PC-9 (cell line): ENCODE measurements at regions not wholly inside any gene's neighbourhood (a gene's known extent, or its start where the extent isn't known, plus 50 kb on each side); places are given as distances from the start of the nearest gene placed in this dataset.

Experiments
- BruUV-seq: library from RNA; stranded (reverse); fragments of 400-500 nt; replicated peaks from 2 replicates; lab custom pipeline; 2021; lab: Mats Ljungman, UMichigan
- CTCF ChIA-PET: fragments of 300-600 bp; sonication (Branson Sonifier 250); formaldehyde crosslinking; loops from one replicate; lab custom pipeline; 2022; ENCODE audit warnings: antibody characterized with exemption; lab: Charles Lee
- POLR2A ChIA-PET: fragments of 300-600 bp; sonication (Branson Sonifier 250); formaldehyde crosslinking; loops from one replicate; lab custom pipeline; 2022; ENCODE audit warnings: antibody characterized with exemption; ENCODE audit not compliant: unreplicated experiment; lab: Charles Lee
- DNase-seq, 2 experiments: peaks; one replicate each; pipeline versions ENCODE4 v3.0.0 to v3.0.0-alpha.2; 2015 to 2022; ENCODE audit warnings: mixed read lengths in 1 of 2
- H2AFZ ChIP-seq: fragments of 200-600 bp; sonication (generic); 2 replicates; pipeline ENCODE4 v1.8.1; 2017; ENCODE audit warnings: antibody characterized with exemption
- H3F3A ChIP-seq: fragments of 200-600 bp; sonication (generic); 2 replicates; pipeline ENCODE4 v1.8.1; 2017; ENCODE audit warnings: antibody characterized with exemption, mild to moderate bottlenecking, low read depth; ENCODE audit not compliant: insufficient read depth
- H3K27ac ChIP-seq: fragments of 200-600 bp; sonication (generic); 2 replicates; pipeline ENCODE4 v1.6.1; 2016; ENCODE audit warnings: mixed run types
- H3K27me3 ChIP-seq: fragments of 200-600 bp; sonication (generic); 2 replicates; pipeline ENCODE4 v1.6.1; 2016; ENCODE audit warnings: low read depth, mixed run types; ENCODE audit not compliant: insufficient read depth
- H3K36me3 ChIP-seq: fragments of 200-600 bp; sonication (generic); 2 replicates; pipeline ENCODE4 v1.6.1; 2016; ENCODE audit warnings: low read depth, mixed run types
- H3K4me1 ChIP-seq: fragments of 200-600 bp; sonication (generic); replicated peaks from 2 replicates; pipeline ENCODE4 v1.6.1; 2016; ENCODE audit warnings: mixed run types; ENCODE audit not compliant: insufficient read depth
- H3K4me2 ChIP-seq: fragments of 200-600 bp; sonication (generic); 2 replicates; pipeline ENCODE4 v1.6.1; 2017; ENCODE audit warnings: mixed run types
- H3K4me3 ChIP-seq: fragments of 200-600 bp; sonication (generic); 2 replicates; pipeline ENCODE4 v1.6.1; 2016; ENCODE audit warnings: mixed run types
- H3K79me2 ChIP-seq: fragments of 200-600 bp; sonication (generic); 2 replicates; pipeline ENCODE4 v1.6.1; 2017; ENCODE audit warnings: low read depth, mixed run types
- H3K9me2 ChIP-seq: fragments of 200-600 bp; sonication (generic); 2 replicates; pipeline ENCODE4 v1.8.1; 2017; ENCODE audit warnings: mild to moderate bottlenecking; ENCODE audit not compliant: insufficient read depth
- H3K9me3 ChIP-seq: fragments of 200-600 bp; sonication (generic); 2 replicates; pipeline ENCODE4 v1.8.1; 2016; ENCODE audit warnings: low read depth; ENCODE audit not compliant: insufficient read depth
- H4K20me1 ChIP-seq: fragments of 200-600 bp; sonication (generic); 2 replicates; pipeline ENCODE4 v1.8.1; 2017; ENCODE audit not compliant: insufficient read depth
- CTCF ChIP-seq: fragments of 200-600 bp; sonication (generic); conservative IDR thresholded peaks from 2 replicates; pipeline ENCODE4 v1.6.1; 2017; ENCODE audit warnings: mixed run types, antibody characterized with exemption, mild to moderate bottlenecking, moderate library complexity
- EZH2 ChIP-seq: fragments of 200-600 bp; sonication (generic); IDR thresholded peaks from 2 replicates; pipeline ENCODE4 v1.8.0; 2017; ENCODE audit warnings: antibody characterized with exemption, low read depth
- intact Hi-C: fragments of 100-400 bp; cut with micrococcal nuclease; formaldehyde crosslinking; loops from one replicate; pipeline ENCODE4 v1.10.0; 2022; ENCODE audit not compliant: unreplicated experiment

GRCh38 chr7:84845971-84846370 is 340.9 kb downstream of the SEMA3D start:
- H3K79me2 ChIP-seq: no peaks in the 10 kb centered on the region
- H3K9me3 ChIP-seq: no peaks in the 10 kb centered on the region
- no peaks in the 10 kb centered on the region for H3K9me2 ChIP-seq
- no peak overlapping the region for H3K4me2 ChIP-seq
- intact Hi-C loops: no loop called here
- no peaks in the 10 kb centered on the region for H3K4me1 ChIP-seq
- CTCF ChIA-PET: interaction anchor here (0.6 kb wide), 1 partner anchor 19 kb away, joined by 3 read pairs; no protein-coding TSS in a partner anchor
- no peaks in the 10 kb centered on the region for H3F3A ChIP-seq
- H3K4me3 ChIP-seq: no peak overlapping the region
- DNase-seq: no peak
- POLR2A ChIA-PET: no interaction called here
- H3K27ac ChIP-seq: no peak overlapping the region
- no peak overlapping the region for H2AFZ ChIP-seq
- BruUV-seq: no TSS peak
- no peaks in the 10 kb centered on the region for H3K36me3 ChIP-seq
- no peaks in the 10 kb centered on the region for H3K27me3 ChIP-seq
- TF ChIP-seq CTCF (no peak), EZH2 (no peak)
- no peaks in the 10 kb centered on the region for H4K20me1 ChIP-seq

GRCh38 chr7:84844771-84845170 is 342.1 kb downstream of the SEMA3D start:
- Histone ChIP-seq H4K20me1 (no peaks in the 10 kb centered on the region), H3K4me3 (no peak overlapping the region), H2AFZ (no peak overlapping the region), H3K9me2 (no peaks in the 10 kb centered on the region), H3K36me3 (no peaks in the 10 kb centered on the region), H3K27me3 (no peaks in the 10 kb centered on the region), H3K9me3 (no peaks in the 10 kb centered on the region), H3K4me2 (no peak overlapping the region), H3K27ac (no peak overlapping the region), H3F3A (no peaks in the 10 kb centered on the region), H3K4me1 (no peaks in the 10 kb centered on the region), H3K79me2 (no peaks in the 10 kb centered on the region)
- no peak for DNase-seq
- CTCF ChIA-PET: no interaction called here
- POLR2A ChIA-PET: no interaction called here
- no TSS peak for BruUV-seq
- intact Hi-C loops: no loop called here
- TF ChIP-seq EZH2: no peak
- TF ChIP-seq CTCF: no peak

- H3K36me3 ChIP-seq: no peaks in the 10 kb centered on the region
- BruUV-seq: no TSS peak
- H3K4me3 ChIP-seq: no peak overlapping the region
- H3K9me3 ChIP-seq: no peaks in the 10 kb centered on the region
- no peak overlapping the region for H2AFZ ChIP-seq
- no peaks in the 10 kb centered on the region for H3F3A ChIP-seq
- intact Hi-C loops: no loop called here
- CTCF ChIA-PET: no interaction called here
- H3K4me2 ChIP-seq: no peak overlapping the region
- H3K27ac ChIP-seq: no peak overlapping the region
- no peaks in the 10 kb centered on the region for H3K79me2 ChIP-seq
- no peaks in the 10 kb centered on the region for H3K4me1 ChIP-seq
- TF ChIP-seq CTCF (no peak), EZH2 (no peak)
- no peaks in the 10 kb centered on the region for H4K20me1 ChIP-seq
- DNase-seq: no peak
- no peaks in the 10 kb centered on the region for H3K27me3 ChIP-seq
- POLR2A ChIA-PET: no interaction called here
- no peaks in the 10 kb centered on the region for H3K9me2 ChIP-seq
These were observed 345.0 kb downstream of the SEMA3D start for GRCh38 chr7:84841809-84842208.
